ENCODE measurements at regions not wholly inside any gene's neighbourhood (a gene's known extent, or its start where the extent isn't known, plus 50 kb on each side); places are given as distances from the start of the nearest gene placed in this dataset.

GRCh38 chr15:67969892-67970291 lies 84.2 kb upstream of the PIAS1 start:
- H3K27me3 ChIP-seq (ENCODE audit: control insufficient read depth, insufficient read depth, low read length), result peaks cover 25% of the 10 kb centered on the region
- no peak overlapping the region for H3K27ac Mint-ChIP-seq
- peaks cover 0 to 9% (median 0%) of the 10 kb centered on the region in 4 donors for H3K4me1 Mint-ChIP-seq
- H3K4me3 Mint-ChIP-seq, result no peak overlapping the region
- peaks cover 31% of the 10 kb centered on the region for H3K27me3 Mint-ChIP-seq
- ATAC-seq (ENCODE audit: low read depth in 2 of 2), result no peak
- H3K4me3 ChIP-seq (ENCODE audit: low read depth, low read length), result no peak overlapping the region
- no peak for DNase-seq
- peaks cover 0 to 1% (median 0%) of the 10 kb centered on the region in 7 donors for H3K9me3 Mint-ChIP-seq
- H3K27ac ChIP-seq (ENCODE audit: insufficient read depth, low read length, poor library complexity, severe bottlenecking), result no peak overlapping the region
- H3K4me1 ChIP-seq (ENCODE audit: control insufficient read depth, insufficient read depth, low read length, poor library complexity, severe bottlenecking), result no peaks in the 10 kb centered on the region
- no peaks in the 10 kb centered on the region for H3K36me3 ChIP-seq (ENCODE audit: control insufficient read depth, insufficient read depth, low read length)
- no peaks in the 10 kb centered on the region for H3K36me3 Mint-ChIP-seq
- no peaks in the 10 kb centered on the region for H3K9me3 ChIP-seq (ENCODE audit: control insufficient read depth in 2 of 2, low read length in 2 of 2)

GRCh38 chr15:67972377-67972776 lies 81.7 kb upstream of the PIAS1 start:
- ATAC-seq (ENCODE audit: low read depth in 2 of 2) (no peak), DNase-seq (no peak)
- Histone ChIP-seq H3K27me3 (ENCODE audit: control insufficient read depth, insufficient read depth, low read length) (peaks cover 19% of the 10 kb centered on the region), H3K4me3 (ENCODE audit: low read depth, low read length) (no peak overlapping the region), H3K4me1 (ENCODE audit: control insufficient read depth, insufficient read depth, low read length, poor library complexity, severe bottlenecking) (no peaks in the 10 kb centered on the region), H3K36me3 (ENCODE audit: control insufficient read depth, insufficient read depth, low read length) (no peaks in the 10 kb centered on the region), H3K27ac (ENCODE audit: insufficient read depth, low read length, poor library complexity, severe bottlenecking) (no peak overlapping the region), H3K9me3 (ENCODE audit: control insufficient read depth in 2 of 2, low read length in 2 of 2) (no peaks in the 10 kb centered on the region)
- H3K4me1 Mint-ChIP-seq, result peaks cover 0 to 9% (median 0%) of the 10 kb centered on the region in 4 donors
- peaks cover 0 to 2% (median 0%) of the 10 kb centered on the region in 7 donors for H3K9me3 Mint-ChIP-seq
- H3K4me3 Mint-ChIP-seq, result no peak overlapping the region
- no peak overlapping the region for H3K27ac Mint-ChIP-seq
- no peaks in the 10 kb centered on the region for H3K36me3 Mint-ChIP-seq
- peaks cover 22% of the 10 kb centered on the region for H3K27me3 Mint-ChIP-seq

DNA sequence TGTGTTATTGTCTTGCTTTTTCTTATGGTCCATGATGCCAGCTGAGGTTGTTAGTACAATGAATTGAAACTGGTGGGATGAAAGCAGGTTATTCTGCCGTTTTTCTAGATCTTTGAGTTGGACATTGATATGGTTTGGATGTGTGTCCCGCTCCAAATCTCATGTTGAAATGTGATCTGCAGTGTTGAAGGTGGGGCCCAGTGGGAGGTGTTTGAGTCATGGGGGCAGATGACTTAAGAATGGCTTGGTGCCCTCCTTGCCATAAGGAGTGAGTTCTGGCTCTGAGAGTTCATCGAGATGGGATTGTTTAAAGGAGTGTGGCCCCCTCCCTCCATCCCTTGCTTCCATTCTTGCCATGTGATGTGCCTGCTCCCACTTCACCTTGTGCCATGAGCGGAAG lies 80.3 kb upstream of the PIAS1 start:
- Histone ChIP-seq H3K27ac (ENCODE audit: insufficient read depth, low read length, poor library complexity, severe bottlenecking) (no peak overlapping the region), H3K27me3 (ENCODE audit: control insufficient read depth, insufficient read depth, low read length) (peaks cover 13% of the 10 kb centered on the region), H3K9me3 (ENCODE audit: control insufficient read depth in 2 of 2, low read length in 2 of 2) (no peaks in the 10 kb centered on the region), H3K4me3 (ENCODE audit: low read depth, low read length) (no peak overlapping the region), H3K36me3 (ENCODE audit: control insufficient read depth, insufficient read depth, low read length) (no peaks in the 10 kb centered on the region), H3K4me1 (ENCODE audit: control insufficient read depth, insufficient read depth, low read length, poor library complexity, severe bottlenecking) (no peaks in the 10 kb centered on the region)
- Mint-ChIP-seq H3K9me3 (peaks cover 0 to 2% (median 0%) of the 10 kb centered on the region in 7 donors), H3K27me3 (peaks cover 10% of the 10 kb centered on the region), H3K36me3 (no peaks in the 10 kb centered on the region), H3K27ac (no peak overlapping the region), H3K4me1 (peaks cover 0 to 2% (median 0%) of the 10 kb centered on the region in 4 donors), H3K4me3 (no peak overlapping the region)
- ATAC-seq (ENCODE audit: low read depth in 2 of 2), result no peak
- DNase-seq, result no peak

DNA sequence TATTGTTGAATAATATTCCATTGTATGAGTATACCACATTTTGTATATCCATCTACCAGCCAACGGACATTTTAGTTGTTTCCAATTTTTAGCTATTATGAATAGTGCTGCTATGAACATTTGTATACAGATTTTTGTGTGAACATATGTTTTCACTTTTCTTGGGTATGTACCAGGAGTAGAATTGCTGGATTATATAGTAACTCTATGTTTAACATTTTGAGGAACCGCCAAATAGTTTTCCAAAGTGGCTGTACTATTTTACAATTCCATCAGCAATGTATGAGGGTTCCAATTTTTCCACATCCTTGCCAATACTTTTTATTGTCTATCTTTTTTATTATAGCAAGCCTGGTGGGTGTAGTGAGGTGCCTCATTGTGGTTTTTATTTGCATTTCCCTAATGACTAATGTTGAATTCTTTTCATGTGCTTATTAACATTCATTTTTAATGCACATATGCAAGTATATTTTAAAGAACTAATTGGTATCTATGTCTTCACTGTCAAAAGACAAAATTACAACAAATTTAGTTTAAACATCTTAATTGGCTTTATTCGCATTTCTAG lies 77.5 kb upstream of the PIAS1 start:
- H3K36me3 ChIP-seq (ENCODE audit: control insufficient read depth, insufficient read depth, low read length), result no peaks in the 10 kb centered on the region
- no peak overlapping the region for H3K4me3 ChIP-seq (ENCODE audit: low read depth, low read length)
- H3K27ac ChIP-seq (ENCODE audit: insufficient read depth, low read length, poor library complexity, severe bottlenecking), result no peak overlapping the region
- no peaks in the 10 kb centered on the region for H3K4me1 ChIP-seq (ENCODE audit: control insufficient read depth, insufficient read depth, low read length, poor library complexity, severe bottlenecking)
- Mint-ChIP-seq H3K4me3 (no peak overlapping the region), H3K27me3 (peaks cover 6% of the 10 kb centered on the region), H3K9me3 (peaks cover 0 to 2% (median 0%) of the 10 kb centered on the region in 7 donors), H3K27ac (no peak overlapping the region), H3K36me3 (no peaks in the 10 kb centered on the region), H3K4me1 (no peaks in the 10 kb centered on the region)
- H3K9me3 ChIP-seq (ENCODE audit: control insufficient read depth in 2 of 2, low read length in 2 of 2), result no peaks in the 10 kb centered on the region
- H3K27me3 ChIP-seq (ENCODE audit: control insufficient read depth, insufficient read depth, low read length), result peaks cover 9% of the 10 kb centered on the region
- DNase-seq (no peak), ATAC-seq (ENCODE audit: low read depth in 2 of 2) (no peak)

- peaks cover 6% of the 10 kb centered on the region for H3K27me3 Mint-ChIP-seq
- no peak overlapping the region for H3K27ac Mint-ChIP-seq
- Histone ChIP-seq H3K27me3 (ENCODE audit: control insufficient read depth, insufficient read depth, low read length) (peaks cover 7% of the 10 kb centered on the region), H3K27ac (ENCODE audit: insufficient read depth, low read length, poor library complexity, severe bottlenecking) (no peak overlapping the region), H3K4me3 (ENCODE audit: low read depth, low read length) (no peak overlapping the region), H3K9me3 (ENCODE audit: control insufficient read depth in 2 of 2, low read length in 2 of 2) (no peaks in the 10 kb centered on the region), H3K4me1 (ENCODE audit: control insufficient read depth, insufficient read depth, low read length, poor library complexity, severe bottlenecking) (no peaks in the 10 kb centered on the region), H3K36me3 (ENCODE audit: control insufficient read depth, insufficient read depth, low read length) (no peaks in the 10 kb centered on the region)
- H3K36me3 Mint-ChIP-seq, result no peaks in the 10 kb centered on the region
- H3K4me1 Mint-ChIP-seq, result no peaks in the 10 kb centered on the region
- no peak for DNase-seq
- H3K4me3 Mint-ChIP-seq, result no peak overlapping the region
- no peak for ATAC-seq (ENCODE audit: low read depth in 2 of 2)
- peaks cover 0 to 2% (median 0%) of the 10 kb centered on the region in 7 donors for H3K9me3 Mint-ChIP-seq
Observed at GRCh38 chr15:67977414-67978089, 76.6 kb upstream of the PIAS1 start.

DNA sequence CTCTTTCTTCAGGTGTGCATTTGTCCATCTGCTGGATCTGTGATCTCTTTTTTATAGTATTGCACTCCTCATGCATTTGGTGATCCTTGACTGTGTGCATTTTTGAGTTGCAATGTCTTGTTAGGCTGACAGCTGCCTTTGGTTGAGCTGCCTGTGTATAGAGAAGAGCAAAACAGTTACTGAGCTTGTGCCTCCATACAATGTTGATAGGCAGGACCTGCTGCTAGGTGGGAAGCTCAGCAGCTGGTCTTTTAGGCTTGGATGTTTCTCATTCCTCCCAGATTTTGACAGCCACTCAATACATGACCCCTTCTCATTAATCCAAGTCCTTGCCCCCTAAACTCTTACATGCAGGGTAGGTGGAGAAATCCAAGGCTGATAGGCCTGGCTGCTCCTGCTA lies 74.8 kb upstream of the PIAS1 start:
- Histone ChIP-seq H3K36me3 (ENCODE audit: control insufficient read depth, insufficient read depth, low read length) (no peaks in the 10 kb centered on the region), H3K9me3 (ENCODE audit: control insufficient read depth in 2 of 2, low read length in 2 of 2) (no peaks in the 10 kb centered on the region), H3K4me3 (ENCODE audit: low read depth, low read length) (no peak overlapping the region), H3K27ac (ENCODE audit: insufficient read depth, low read length, poor library complexity, severe bottlenecking) (no peak overlapping the region), H3K4me1 (ENCODE audit: control insufficient read depth, insufficient read depth, low read length, poor library complexity, severe bottlenecking) (no peaks in the 10 kb centered on the region), H3K27me3 (ENCODE audit: control insufficient read depth, insufficient read depth, low read length) (peaks cover 7% of the 10 kb centered on the region)
- ATAC-seq (ENCODE audit: low read depth in 2 of 2) (no peak), DNase-seq (no peak)
- Mint-ChIP-seq H3K4me1 (no peaks in the 10 kb centered on the region), H3K9me3 (peaks cover 0 to 2% (median 0%) of the 10 kb centered on the region in 7 donors), H3K27me3 (peaks cover under 1% of the 10 kb centered on the region), H3K36me3 (no peaks in the 10 kb centered on the region), H3K4me3 (no peak overlapping the region), H3K27ac (no peak overlapping the region)

DNA sequence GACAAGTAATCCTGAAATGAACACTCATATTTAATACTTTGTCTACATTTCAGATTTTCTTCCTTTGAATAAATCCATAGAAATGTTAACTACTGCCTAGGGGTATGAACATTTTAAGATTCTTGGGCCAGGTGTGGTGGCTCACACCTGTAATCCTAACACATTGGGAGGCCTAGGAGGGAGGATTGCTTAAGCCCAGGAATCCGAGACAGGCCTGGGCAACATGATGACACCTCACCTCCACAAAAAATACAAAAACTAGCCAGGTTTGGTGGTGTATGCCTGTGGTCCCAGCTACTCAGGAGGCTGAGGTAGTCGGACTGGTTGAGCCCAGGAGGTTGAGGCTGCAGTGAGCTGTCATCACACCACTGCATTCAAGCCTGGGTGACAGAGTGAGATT lies 73.9 kb upstream of the PIAS1 start:
- no peaks in the 10 kb centered on the region for H3K4me1 Mint-ChIP-seq
- H3K27me3 ChIP-seq (ENCODE audit: control insufficient read depth, insufficient read depth, low read length), result peaks cover 7% of the 10 kb centered on the region
- no peaks in the 10 kb centered on the region for H3K9me3 ChIP-seq (ENCODE audit: control insufficient read depth in 2 of 2, low read length in 2 of 2)
- H3K4me3 Mint-ChIP-seq, result no peak overlapping the region
- H3K27ac ChIP-seq (ENCODE audit: insufficient read depth, low read length, poor library complexity, severe bottlenecking), result no peak overlapping the region
- H3K27me3 Mint-ChIP-seq, result peaks cover 8% of the 10 kb centered on the region
- no peaks in the 10 kb centered on the region for H3K4me1 ChIP-seq (ENCODE audit: control insufficient read depth, insufficient read depth, low read length, poor library complexity, severe bottlenecking)
- no peaks in the 10 kb centered on the region for H3K36me3 ChIP-seq (ENCODE audit: control insufficient read depth, insufficient read depth, low read length)
- no peak overlapping the region for H3K4me3 ChIP-seq (ENCODE audit: low read depth, low read length)
- H3K36me3 Mint-ChIP-seq, result no peaks in the 10 kb centered on the region
- DNase-seq (no peak), ATAC-seq (ENCODE audit: low read depth in 2 of 2) (no peak)
- peaks cover 0 to 2% (median 0%) of the 10 kb centered on the region in 7 donors for H3K9me3 Mint-ChIP-seq
- no peak overlapping the region for H3K27ac Mint-ChIP-seq
